Cardiac muscle cell (in vitro differentiated cells and primary cell): ENCODE measurements at regions not wholly inside any gene's neighbourhood (a gene's known extent, or its start where the extent isn't known, plus 50 kb on each side); places are given as distances from the start of the nearest gene placed in this dataset.

Source experiments
- DNase-seq, 2 donors: peaks; one replicate each; pipeline versions ENCODE4 v3.0.0 to v3.0.0-alpha.2; 2010 to 2017; ENCODE audit warnings: low read depth in 1 of 2, low spot score in 1 of 2
- H3K27ac ChIP-seq: fragments of 200-600 bp; sonication (generic); 2 replicates; pipeline ENCODE4 v1.5.1; 2016
- H3K27me3 ChIP-seq: fragments of 200-600 bp; sonication (generic); 2 replicates; pipeline ENCODE4 v1.6.0; 2016; ENCODE audit warnings: control low read depth
- H3K36me3 ChIP-seq: fragments of 200-600 bp; sonication (generic); 2 replicates; pipeline ENCODE4 v1.5.1; 2016; ENCODE audit warnings: control low read depth
- H3K4me1 ChIP-seq: fragments of 200-600 bp; sonication (generic); 2 replicates; pipeline ENCODE4 v1.8.1; 2017; ENCODE audit warnings: low read depth, mild to moderate bottlenecking, mixed run types
- H3K4me3 ChIP-seq: fragments of 200-600 bp; sonication (generic); 2 replicates; pipeline ENCODE4 v1.5.1; 2016; ENCODE audit warnings: mild to moderate bottlenecking
- H3K9me3 ChIP-seq: fragments of 200-600 bp; sonication (generic); 2 replicates; pipeline ENCODE4 v1.5.1; 2017; ENCODE audit warnings: low read depth, mild to moderate bottlenecking, control low read depth
- TF ChIP-seq, protein P1 (sequence below): IDR thresholded peaks from 2 replicates; pipeline ENCODE4 v1.5.1; 2012; ENCODE audit warnings: low read depth, mild to moderate bottlenecking, low read length

DNA sequence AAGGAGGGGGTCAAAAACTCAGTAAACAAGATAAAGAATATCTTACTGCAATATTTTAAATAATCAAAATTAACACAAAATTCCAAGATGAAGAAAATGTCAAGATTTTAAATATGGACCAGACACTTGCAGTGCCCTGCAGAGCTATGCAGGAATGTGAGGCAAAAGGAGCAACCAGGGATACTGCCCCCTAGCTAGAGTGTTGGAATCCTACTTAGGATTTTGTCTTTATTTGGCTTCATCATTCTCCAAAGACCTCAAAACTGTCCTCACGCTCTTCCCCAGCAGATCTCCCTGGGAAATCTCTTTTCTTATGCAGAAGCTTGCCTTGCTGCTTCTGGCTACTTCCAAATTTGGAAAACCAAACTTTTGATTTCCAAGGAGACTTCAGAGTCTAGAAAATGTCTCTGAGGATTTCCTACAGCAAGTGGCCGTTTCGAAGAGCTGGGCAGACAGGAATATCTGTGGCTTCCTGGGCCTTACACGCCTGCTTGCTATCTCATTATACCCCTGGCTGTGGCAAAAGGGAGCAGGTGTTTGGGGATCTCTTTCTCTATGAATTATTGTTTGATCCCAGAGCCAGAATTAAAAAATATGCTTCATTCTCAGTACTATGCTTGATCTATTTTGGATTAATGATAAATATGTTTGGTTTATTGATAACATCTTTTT is 232.2 kb upstream of the BMPER start:
- Histone ChIP-seq H3K36me3 (no peaks in the 10 kb centered on the region), H3K27me3 (no peaks in the 10 kb centered on the region), H3K4me3 (no peak overlapping the region), H3K9me3 (no peaks in the 10 kb centered on the region), H3K27ac (no peak overlapping the region), H3K4me1 (peaks cover 12% of the 10 kb centered on the region)
- DNase-seq, result no peak
- TF ChIP-seq, protein P1, sequence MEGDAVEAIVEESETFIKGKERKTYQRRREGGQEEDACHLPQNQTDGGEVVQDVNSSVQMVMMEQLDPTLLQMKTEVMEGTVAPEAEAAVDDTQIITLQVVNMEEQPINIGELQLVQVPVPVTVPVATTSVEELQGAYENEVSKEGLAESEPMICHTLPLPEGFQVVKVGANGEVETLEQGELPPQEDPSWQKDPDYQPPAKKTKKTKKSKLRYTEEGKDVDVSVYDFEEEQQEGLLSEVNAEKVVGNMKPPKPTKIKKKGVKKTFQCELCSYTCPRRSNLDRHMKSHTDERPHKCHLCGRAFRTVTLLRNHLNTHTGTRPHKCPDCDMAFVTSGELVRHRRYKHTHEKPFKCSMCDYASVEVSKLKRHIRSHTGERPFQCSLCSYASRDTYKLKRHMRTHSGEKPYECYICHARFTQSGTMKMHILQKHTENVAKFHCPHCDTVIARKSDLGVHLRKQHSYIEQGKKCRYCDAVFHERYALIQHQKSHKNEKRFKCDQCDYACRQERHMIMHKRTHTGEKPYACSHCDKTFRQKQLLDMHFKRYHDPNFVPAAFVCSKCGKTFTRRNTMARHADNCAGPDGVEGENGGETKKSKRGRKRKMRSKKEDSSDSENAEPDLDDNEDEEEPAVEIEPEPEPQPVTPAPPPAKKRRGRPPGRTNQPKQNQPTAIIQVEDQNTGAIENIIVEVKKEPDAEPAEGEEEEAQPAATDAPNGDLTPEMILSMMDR, result no peak

DNA sequence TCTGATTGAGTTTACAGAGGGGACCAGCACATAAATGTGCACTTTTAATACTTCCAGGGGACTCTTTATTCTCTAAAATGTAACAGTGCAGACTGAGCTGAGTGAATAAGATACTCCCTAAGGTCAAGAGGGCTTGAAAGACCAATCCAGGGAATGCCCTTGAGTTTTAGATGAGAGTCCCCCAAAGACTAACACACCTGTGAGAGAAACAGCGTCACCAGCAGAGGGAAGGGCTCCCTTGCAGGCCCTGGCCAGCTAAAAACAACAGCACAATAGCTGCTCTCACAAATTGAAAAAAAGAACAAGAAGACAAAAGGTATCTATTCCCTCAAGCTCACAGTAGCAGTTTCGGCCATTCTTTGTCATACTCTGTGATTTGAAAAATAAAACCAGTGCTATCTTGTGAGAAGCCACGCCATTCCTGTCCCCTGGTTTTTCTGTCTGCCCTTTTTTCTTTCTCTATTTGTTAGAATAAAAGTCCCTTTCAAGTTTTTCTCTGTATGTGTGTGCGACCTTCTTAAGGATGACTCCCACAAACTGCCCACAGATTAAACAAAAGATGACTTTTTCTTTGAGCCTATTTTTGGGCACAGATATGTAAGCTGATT is 230.4 kb upstream of the BMPER start:
- peaks cover 12% of the 10 kb centered on the region for H3K4me1 ChIP-seq
- TF ChIP-seq, protein P1, result no peak
- DNase-seq, result no peak

DNA sequence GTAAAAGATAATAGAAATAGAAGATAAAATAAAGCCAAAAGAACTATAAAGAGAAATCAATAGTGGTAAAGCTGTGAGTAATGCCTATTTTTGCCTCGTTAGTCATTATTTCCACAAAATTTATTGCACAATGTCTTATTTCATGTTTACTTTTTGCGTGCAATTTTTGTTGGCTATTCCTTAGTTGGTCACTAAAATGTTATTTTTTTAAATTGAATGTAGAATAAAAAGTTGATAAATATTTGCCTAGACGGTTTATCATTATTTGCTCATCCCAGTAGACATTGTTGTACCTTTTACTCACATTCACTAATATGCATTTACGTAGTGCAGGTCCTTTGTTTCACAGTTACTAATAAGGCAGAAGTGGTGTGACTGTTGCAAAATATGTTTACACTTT is 227.8 kb upstream of the BMPER start:
- Histone ChIP-seq H3K27me3 (no peaks in the 10 kb centered on the region), H3K4me1 (peaks cover 12% of the 10 kb centered on the region), H3K27ac (no peak overlapping the region), H3K4me3 (no peak overlapping the region), H3K36me3 (no peaks in the 10 kb centered on the region), H3K9me3 (no peaks in the 10 kb centered on the region)
- peak in 1 of 2 donors; percentile 50 for DNase-seq
- TF ChIP-seq, protein P1, result no peak

More for the DNA sequence above, 230.4 kb upstream of the BMPER start:
- no peaks in the 10 kb centered on the region for H3K36me3 ChIP-seq
- H3K9me3 ChIP-seq, result no peaks in the 10 kb centered on the region
- no peak overlapping the region for H3K4me3 ChIP-seq
- no peak overlapping the region for H3K27ac ChIP-seq
- H3K27me3 ChIP-seq, result no peaks in the 10 kb centered on the region

- Histone ChIP-seq H3K36me3 (no peaks in the 10 kb centered on the region), H3K27ac (no peak overlapping the region), H3K27me3 (no peaks in the 10 kb centered on the region), H3K4me1 (peaks cover 12% of the 10 kb centered on the region), H3K4me3 (no peak overlapping the region), H3K9me3 (no peaks in the 10 kb centered on the region)
- TF ChIP-seq, protein P1, result no peak
- DNase-seq, result no peak
Measured at GRCh38 chr7:33678569-33679335, 226.6 kb upstream of the BMPER start.

DNA sequence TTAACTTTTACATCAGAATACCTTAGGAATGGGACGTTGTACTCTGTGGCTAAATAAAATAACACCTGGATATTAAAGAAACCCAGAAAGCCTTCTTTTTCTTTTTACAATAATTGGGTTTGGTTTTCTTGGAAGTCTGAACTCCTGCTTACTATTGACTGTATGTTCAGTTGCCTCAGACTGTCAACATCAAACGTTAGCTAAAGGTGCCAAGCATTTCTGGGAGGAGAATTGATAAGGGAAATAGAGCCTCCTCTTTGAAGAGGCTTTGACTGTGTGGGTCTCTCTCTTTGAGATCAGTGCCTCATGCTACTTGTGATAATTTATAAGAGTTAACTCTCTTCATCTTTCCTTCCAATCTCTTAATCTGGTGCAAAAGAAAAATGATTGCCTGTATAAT is 224.7 kb upstream of the BMPER start:
- Histone ChIP-seq H3K9me3 (no peaks in the 10 kb centered on the region), H3K36me3 (no peaks in the 10 kb centered on the region), H3K27me3 (no peaks in the 10 kb centered on the region), H3K4me3 (no peak overlapping the region), H3K27ac (no peak overlapping the region), H3K4me1 (no peaks in the 10 kb centered on the region)
- TF ChIP-seq, protein P1, result no peak
- DNase-seq, result no peak
